ENCODE measurements at regions not wholly inside any gene's neighbourhood (a gene's known extent, or its start where the extent isn't known, plus 50 kb on each side); places are given as distances from the start of the nearest gene placed in this dataset.
"Not testable (repeated sequence)": the region's sequence is repeated elsewhere in the genome, so short reads cannot be mapped to it uniquely, and the experiment has no call there.

DNA sequence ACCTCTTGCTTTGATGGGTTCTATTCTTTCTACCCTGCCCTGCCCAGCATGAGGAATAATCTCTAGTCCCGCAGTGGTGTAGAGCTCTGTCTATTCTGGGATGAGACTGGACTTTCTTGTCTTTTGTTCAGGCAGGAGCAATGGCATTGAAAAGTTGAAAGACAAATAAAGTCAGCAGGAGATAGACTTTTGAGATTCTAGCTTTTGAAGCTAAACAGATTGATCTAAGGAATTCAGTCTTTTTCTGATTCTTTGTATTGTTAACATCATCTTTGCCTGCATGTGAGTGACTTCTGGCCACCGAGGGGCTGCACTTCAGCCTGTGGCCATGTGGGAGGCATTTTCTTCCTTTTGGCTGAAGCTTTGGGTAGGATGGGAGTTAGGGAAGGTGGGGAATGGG, 132.4 kb downstream of the MRPL57 start:
- WGBS, 5 donors: 88 to 95% (median 92%) methylated on average over 2 of the region's 2 CpGs
- H3K4me1 ChIP-seq: no peaks in the 10 kb centered on the region
- no peaks in the 10 kb centered on the region for H3K27me3 ChIP-seq (replicated peaks in 1 of 7)
- DNase-seq: no peak
- H3K36me3 ChIP-seq: peaks cover 0 to 7% (median 0%) of the 10 kb centered on the region in 6 donors
- no peak overlapping the region for H3K27ac ChIP-seq
- intact Hi-C loops (cut with DNase I; ENCODE audit: low total_unique reads): no loop called here
- TF ChIP-seq CTCF (IDR thresholded peaks at IDR 0.05 in 8 of 11, conservative IDR thresholded peaks at IDR 0.05 in 3 of 11): no peak
- no peak for TF ChIP-seq POLR2A (IDR thresholded peaks at IDR 0.05)
- no peak for TF ChIP-seq POLR2AphosphoS5 (IDR thresholded peaks at IDR 0.05)
- H3K9me3 ChIP-seq: no peaks in the 10 kb centered on the region
- H3K4me3 ChIP-seq: no peak overlapping the region

DNA sequence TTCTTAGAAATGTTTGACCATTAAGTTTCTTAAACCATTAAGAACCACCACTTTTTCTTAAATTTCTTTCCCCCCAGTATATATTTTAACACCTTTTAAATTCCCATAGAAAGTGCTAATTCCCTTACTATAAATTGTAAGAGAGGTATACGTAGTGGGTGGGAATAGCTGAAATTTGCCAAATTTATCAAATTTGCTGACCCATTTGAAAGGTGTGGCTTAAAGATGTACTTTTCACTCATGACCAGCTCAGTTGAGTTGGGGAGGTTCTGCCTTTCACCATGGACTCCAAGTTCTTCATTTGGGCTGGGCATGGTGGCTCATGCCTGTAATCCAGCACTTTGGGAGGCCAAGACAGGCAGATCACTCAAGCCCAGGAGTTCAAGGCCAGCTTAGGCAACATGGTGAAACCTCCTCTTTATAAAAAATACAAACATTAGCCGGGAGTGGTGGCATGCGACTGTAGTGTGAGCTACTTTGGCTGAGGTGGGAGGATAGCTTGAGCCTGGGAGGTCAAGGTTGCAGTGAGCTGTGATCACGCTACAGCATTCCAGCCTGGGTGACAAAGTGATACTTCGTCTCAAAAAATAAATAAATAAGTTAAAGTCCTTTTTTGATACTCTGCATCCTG, 133.2 kb downstream of the MRPL57 start:
- DNase-seq: no peak
- no peaks in the 10 kb centered on the region for H3K9me3 ChIP-seq
- H3K36me3 ChIP-seq: peaks cover 0 to under 1% (median 0%) of the 10 kb centered on the region in 6 donors
- no peak overlapping the region for H3K4me3 ChIP-seq
- no peaks in the 10 kb centered on the region for H3K4me1 ChIP-seq
- WGBS, 5 donors: 77 to 97% (median 91%) methylated on average over 5 of the region's 5 CpGs
- no peaks in the 10 kb centered on the region for H3K27me3 ChIP-seq (replicated peaks in 1 of 7)
- no peak overlapping the region for H3K27ac ChIP-seq
- intact Hi-C loops (cut with DNase I; ENCODE audit: low total_unique reads): no loop called here
- no peak for TF ChIP-seq POLR2A (IDR thresholded peaks at IDR 0.05)
- TF ChIP-seq CTCF (IDR thresholded peaks at IDR 0.05 in 8 of 11, conservative IDR thresholded peaks at IDR 0.05 in 3 of 11): no peak
- no peak for TF ChIP-seq POLR2AphosphoS5 (IDR thresholded peaks at IDR 0.05)

- no peak for DNase-seq
- Histone ChIP-seq H3K9me3 (no peaks in the 10 kb centered on the region), H3K27ac (no peak overlapping the region), H3K36me3 (no peaks in the 10 kb centered on the region), H3K4me1 (no peaks in the 10 kb centered on the region), H3K4me3 (no peak overlapping the region), H3K27me3 (replicated peaks in 1 of 7) (no peaks in the 10 kb centered on the region)
- intact Hi-C loops (cut with DNase I; ENCODE audit: low total_unique reads): no loop called here
- TF ChIP-seq CTCF (IDR thresholded peaks at IDR 0.05 in 8 of 11, conservative IDR thresholded peaks at IDR 0.05 in 3 of 11) (no peak), POLR2AphosphoS5 (IDR thresholded peaks at IDR 0.05) (no peak), POLR2A (IDR thresholded peaks at IDR 0.05) (no peak)
- 58 to 86% (median 69%) methylated on average over 3 of the region's 3 CpGs for WGBS, 5 donors
Measured at GRCh38 chr13:21310220-21310619, 133.8 kb downstream of the MRPL57 start.

GRCh38 chr13:21314976-21315375, 138.5 kb downstream of the MRPL57 start:
- DNase-seq; H3K36me3 ChIP-seq; H3K27me3 ChIP-seq (replicated peaks in 1 of 7); intact Hi-C loops (cut with DNase I; ENCODE audit: low total_unique reads); H3K4me1 ChIP-seq; H3K4me3 ChIP-seq; H3K27ac ChIP-seq; H3K9me3 ChIP-seq: not testable (repeated sequence)
- 98 to 100% (median 100%) methylated on average over 1 of the region's 1 CpG for WGBS, 5 donors

DNA sequence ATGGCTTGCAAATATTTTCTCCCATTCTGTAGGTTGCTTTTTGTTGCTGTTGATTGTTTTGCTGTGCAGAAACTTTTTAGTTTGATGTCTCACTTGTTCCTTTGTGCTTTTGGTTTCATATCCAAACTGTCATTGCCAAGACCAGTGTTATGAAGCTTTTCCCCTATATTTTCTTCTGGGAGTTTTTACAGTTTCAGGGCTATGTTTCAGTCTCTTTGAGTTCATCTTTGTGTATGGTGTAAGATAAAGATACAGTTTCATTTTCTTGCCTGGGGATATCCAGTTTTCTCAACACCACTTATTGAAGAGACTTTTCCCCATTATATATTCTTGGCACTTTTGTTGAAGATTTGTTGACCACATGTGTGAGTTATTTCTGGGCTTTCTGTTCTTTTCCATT, 139.9 kb downstream of the MRPL57 start:
- Histone ChIP-seq H3K27me3 (replicated peaks in 1 of 7) (no peaks in the 10 kb centered on the region), H3K4me1 (no peaks in the 10 kb centered on the region), H3K36me3 (peaks cover 0 to 8% (median 0%) of the 10 kb centered on the region in 6 donors), H3K27ac (no peak overlapping the region), H3K4me3 (no peak overlapping the region), H3K9me3 (no peaks in the 10 kb centered on the region)
- TF ChIP-seq CTCF (IDR thresholded peaks at IDR 0.05 in 8 of 11, conservative IDR thresholded peaks at IDR 0.05 in 3 of 11): no peak
- TF ChIP-seq POLR2AphosphoS5 (IDR thresholded peaks at IDR 0.05): no peak
- no peak for TF ChIP-seq POLR2A (IDR thresholded peaks at IDR 0.05)
- DNase-seq: no peak
- intact Hi-C loops (cut with DNase I; ENCODE audit: low total_unique reads): no loop called here
